DMS 273 treated with DMSO at 0.1 percent for 48 hours (cell line): ENCODE measurements at regions not wholly inside any gene's neighbourhood (a gene's known extent, or its start where the extent isn't known, plus 50 kb on each side); places are given as distances from the start of the nearest gene placed in this dataset.
A peak's percentile ranks its signal among the peaks of the same experiment; 100 is the strongest.
"Not testable (repeated sequence)": the region's sequence is repeated elsewhere in the genome, so short reads cannot be mapped to it uniquely, and the experiment has no call there.

Experiments
- DNase-seq: peaks from one replicate; lab custom pipeline; 2025; lab: John Stamatoyannopoulos, UW

GRCh38 chr6:97347111-97347510 is 64.1 kb upstream of the MMS22L start:
- no peak for DNase-seq

DNA sequence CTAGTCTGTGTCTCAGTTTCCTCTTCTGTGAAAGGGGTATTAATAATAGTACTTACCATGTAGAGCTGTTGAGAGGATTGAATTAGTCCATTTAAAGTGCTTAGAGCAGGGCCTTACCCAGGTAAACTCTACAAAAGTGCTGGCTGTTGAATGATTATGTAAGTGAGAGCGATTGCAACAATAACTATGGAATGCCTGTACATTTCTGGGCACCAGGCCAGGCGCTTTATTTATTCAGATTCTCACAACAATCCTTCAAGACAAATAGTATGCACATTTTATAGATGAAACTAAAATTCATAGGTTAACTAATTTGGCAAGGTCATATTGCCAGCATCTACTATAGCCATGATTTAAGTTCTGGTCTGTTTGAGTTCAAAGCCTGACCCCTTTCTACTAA is 78.3 kb upstream of the MMS22L start:
- DNase-seq, result no peak

DNA sequence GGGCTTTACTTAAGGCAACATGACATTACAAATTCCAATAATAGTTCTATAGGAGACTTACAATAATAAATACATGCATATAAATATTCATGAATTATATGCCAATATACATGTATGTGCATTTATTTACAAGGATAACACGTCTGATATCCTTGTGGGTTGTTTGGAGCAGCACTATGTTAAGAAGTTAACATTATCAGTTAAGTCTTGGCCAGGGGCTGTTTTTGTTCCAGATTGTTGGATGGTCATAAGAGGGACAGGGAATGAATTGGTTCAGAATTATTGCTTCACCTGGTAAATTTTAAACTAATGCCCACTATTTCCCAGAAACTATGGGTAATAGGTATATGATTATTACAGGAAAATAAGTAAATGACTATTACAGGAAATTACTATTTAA is 81.3 kb upstream of the MMS22L start:
- DNase-seq, result no peak

DNA sequence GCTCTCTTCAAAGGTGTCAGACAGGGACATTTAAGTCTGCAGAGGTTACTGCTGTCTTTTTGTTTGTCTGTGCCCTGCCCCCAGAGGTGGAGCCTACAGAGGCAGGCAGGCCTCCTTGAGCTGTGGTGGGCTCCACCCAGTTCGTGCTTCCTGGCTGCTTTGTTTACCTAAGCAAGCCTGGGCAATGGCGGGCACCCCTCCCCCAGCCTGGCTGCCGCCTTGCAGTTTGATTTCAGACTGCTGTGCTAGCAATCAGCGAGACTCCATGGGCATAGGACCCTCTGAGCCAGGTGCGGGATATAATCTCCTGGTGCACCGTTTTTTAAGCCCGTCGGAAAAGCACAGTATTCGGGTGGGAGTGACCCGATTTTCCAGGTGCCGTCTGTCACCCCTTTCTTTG is 99.1 kb upstream of the MMS22L start:
- DNase-seq, result not testable (repeated sequence)

DNA sequence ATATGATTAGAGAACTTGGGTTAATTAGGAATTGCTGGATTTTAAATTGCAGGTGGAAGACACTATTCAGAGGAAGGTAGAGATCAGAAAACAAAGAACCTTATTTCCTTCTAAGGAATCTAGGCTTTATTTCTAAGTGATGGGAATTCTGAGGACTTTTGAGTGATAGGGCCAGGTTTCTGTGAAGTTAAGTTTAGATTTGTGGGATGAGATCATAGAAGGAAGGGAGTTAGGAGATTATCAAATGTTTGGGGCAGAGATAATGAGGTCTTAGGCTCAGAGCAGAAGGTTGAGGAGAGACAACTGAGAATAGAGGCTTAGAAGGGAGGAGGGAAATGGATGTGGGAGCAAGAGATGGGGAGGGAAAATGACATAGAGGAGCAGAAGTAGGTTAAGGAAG is 109.7 kb upstream of the MMS22L start:
- no peak for DNase-seq

GRCh38 chr6:97394160-97394748 is 111.2 kb upstream of the MMS22L start:
- DNase-seq, result no peak

DNA sequence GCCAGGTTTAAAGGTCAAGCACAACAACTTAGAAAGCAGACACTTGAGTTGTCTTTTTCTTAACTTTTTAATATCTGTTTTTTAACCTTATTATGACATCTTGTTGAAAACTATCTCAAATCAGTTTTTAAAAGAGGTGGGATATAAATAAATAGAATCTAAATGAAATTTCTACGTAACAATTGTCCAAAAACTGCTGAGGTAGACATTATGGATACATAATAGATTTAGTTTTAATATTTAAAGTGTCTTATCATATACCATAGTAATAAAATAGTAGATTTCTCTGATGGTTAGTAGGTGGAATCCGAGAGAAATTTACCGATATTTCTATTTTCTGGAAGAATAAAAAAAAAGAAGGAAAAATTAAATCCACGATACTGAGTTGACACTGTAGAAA is 113.9 kb upstream of the MMS22L start:
- no peak for DNase-seq

DNA sequence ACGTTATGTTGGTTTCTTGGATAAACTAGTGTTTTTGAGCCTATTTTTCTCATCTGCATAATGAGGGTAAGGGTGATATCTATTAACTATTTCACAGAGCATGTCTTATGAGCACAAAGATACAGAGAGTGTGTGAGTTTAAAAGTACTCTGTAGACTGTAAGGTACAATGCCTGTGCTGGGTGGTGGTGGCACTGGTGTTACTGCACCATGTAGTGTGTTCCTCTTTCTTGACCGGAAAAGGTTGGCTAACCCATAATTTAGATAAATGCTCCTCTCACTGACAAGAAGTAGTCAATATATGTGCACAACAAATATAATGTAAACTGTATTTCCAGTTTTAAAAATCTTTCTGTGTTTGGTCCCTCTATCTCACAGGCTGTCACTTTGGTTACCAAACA is 116.2 kb upstream of the MMS22L start:
- no peak for DNase-seq

- DNase-seq, result no peak
These were observed 118.5 kb upstream of the MMS22L start for GRCh38 chr6:97401533-97401932.

DNA sequence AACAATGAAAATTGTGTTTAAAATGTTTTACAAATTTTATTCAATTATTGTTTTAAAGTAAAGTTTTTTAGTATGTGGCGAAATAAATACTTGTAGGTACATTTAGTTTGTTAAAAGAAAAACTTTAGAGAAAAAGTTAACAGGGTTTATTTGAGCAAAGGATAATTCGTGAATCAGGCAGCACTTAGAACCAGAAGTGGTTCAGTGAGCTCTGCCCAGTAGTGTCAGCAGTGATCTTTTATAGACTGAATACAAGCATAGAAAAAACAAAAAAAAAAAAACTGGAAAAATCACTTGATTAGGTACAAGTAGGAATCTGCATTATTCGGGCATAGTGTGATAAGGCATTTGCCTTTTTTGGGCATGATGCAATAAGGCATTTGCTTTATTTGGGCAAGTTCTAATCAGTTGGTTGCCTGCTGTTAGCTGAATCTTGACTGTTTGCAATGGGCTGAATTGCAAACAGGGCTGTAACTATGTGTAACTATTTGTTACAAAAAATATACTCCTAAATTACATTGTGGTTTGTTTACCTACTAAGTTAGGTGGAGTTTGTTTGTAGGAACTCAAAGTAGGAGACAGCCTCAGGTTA is 122.9 kb upstream of the MMS22L start:
- DNase-seq, result no peak

- DNase-seq, result no peak
These were observed 123.6 kb upstream of the MMS22L start for GRCh38 chr6:97406633-97407032.

DNA sequence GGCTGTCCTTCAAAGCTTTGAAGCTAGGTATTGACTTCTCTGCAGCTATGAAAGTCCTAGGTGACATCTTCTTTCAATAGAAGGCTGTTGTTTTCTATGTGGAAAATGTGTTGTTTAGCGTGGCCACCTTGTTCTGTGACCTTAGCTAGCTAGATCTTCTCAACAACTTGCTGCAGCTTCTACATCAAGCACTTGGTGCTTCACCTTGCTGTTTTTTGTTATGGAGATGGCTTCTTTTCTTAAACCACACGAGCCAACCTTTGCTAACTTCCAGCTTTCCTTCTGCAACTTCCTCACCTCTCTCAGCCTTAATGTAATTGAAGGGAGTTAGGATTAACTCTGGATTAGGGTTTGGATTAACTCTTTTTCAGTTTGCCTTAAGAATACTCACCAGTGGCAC is 128.6 kb upstream of the MMS22L start:
- DNase-seq, result no peak

DNA sequence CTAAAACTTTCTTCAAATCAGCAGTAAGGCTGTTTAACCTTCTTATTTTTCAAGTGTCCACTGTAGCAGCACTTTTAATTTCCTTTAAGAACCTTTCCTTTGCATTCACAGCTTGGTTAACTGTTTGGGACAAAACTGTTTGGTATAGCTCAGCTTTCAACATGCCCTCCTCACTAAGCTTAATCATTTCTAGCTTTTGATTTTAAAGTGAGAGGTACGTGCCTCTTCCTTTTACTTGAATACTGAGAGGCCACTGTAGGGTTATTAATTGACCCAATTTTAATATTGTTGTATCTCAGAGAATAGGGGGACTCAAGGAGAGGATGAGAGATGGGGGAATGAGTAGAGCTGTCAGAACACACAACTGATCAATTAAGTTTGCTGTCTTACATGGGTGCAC is 129.5 kb upstream of the MMS22L start:
- DNase-seq, result no peak

DNA sequence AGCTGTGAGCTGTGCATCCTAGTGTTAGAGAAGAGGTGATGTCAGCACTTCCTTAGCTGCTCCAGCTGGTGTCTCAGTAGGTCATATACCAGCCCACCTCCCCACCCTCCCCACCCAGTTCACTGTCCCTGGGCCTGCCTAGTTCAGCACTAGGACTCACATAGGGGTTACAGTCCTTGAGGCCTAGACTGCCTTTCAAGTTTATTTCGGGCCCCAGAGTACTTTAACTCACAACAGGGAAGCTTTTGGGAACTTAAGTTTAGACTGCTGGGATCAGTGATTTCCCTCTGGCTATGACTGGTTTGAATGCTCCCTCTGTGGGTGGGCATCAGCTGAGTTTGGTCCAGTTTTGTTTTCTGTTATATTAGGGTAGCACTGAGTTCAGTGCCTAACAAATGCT is 139.2 kb upstream of the MMS22L start:
- DNase-seq, result no peak

GRCh38 chr6:97423190-97423589 is 140.2 kb upstream of the MMS22L start:
- DNase-seq, result no peak

DNA sequence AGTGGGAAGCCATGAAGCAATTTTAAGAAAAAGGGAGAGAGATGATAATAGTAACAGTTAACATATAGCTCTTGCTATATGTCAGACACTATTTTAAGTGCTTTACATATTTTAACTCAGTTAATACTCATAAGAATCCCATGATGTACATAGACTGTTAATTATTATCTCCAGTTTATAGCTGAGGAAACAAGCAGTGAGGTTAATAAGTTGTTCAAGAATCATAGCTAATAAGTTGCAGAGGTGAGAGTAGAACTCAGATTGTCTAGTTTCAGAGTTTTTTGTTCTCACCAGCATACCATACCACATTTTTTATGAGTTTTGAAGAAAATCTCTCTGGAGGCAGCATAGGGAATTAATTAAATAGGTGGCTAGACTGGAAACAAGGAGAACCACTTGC is 144.6 kb upstream of the MMS22L start:
- DNase-seq, result no peak

DNA sequence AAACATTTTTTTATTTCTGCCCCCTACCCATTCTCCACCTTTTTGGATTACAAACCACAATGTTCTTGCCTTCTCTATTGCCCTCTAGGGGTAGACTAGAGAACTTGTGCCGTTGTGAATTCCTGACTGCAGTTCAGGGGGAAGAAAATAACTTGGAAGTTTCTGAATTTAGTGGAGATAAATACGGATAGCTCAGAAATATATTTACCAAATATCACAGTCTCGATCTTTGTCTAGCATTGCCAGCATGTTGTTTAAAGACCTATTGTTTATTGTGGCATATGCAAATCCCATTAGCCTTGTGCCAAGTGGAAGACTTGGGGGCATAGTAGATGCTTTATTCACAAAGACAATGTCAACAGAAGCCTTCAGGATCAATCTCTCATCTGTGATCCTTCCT is 154.1 kb upstream of the MMS22L start:
- DNase-seq, result no peak

- DNase-seq, result no peak
These were observed 155.1 kb upstream of the MMS22L start for GRCh38 chr6:97438011-97438671.

DNA sequence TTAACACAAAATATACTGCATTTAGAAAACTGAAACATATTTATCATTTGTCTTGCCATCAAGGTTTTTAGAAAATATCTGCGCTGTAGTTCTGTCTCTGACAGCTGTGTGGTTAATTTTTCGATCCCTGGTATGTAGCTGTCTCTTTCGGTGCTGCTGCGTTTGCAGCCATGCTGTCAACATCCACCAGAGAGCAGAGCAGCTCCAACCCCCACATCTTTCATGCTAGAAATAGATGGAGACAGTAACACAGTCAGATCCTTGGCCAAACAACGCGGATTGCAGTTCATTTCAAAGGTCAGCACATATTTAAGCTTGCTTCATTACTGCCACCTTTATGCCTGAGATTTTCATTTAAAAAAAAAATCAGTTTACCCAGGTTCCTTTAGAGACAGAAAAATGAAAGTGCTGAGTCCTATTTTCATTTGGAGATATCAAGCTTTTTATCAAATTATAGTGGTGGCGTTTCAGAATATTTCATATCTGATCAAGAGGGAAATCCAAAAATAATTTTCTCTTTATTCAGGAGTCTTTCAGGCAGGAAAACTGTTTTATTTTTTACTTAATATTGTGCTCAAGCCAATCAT is 157.7 kb upstream of the MMS22L start:
- DNase-seq, result peak; percentile 19

GRCh38 chr6:97443408-97444080 is 160.5 kb upstream of the MMS22L start:
- DNase-seq, result no peak

- DNase-seq, result no peak
These were observed 162.4 kb upstream of the MMS22L start for GRCh38 chr6:97445407-97445806.

DNA sequence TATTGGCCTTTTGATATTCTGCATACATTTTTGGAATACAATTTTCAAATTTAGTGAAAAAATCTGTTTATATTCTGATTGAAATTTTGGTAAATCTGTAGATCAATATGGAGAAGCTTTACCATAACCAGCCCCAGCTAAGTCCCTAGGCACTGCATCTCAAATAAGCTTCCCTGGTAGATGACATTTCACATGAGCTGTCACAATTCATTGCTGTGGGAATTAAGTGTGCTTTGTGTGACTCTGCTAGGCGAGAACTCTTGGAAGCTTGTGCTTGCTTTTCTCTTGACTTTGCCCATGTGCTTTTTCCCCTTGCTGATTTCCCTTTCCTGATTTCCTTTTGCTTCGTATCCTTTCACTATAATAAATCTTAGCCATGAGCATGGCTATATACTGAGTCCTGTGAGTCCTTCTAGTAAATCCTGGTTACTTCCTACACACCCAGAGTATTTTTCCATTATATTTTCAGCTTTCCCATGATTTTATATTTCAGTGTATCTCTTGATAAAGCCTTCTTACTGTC is 166.5 kb upstream of the MMS22L start:
- DNase-seq, result no peak

DNA sequence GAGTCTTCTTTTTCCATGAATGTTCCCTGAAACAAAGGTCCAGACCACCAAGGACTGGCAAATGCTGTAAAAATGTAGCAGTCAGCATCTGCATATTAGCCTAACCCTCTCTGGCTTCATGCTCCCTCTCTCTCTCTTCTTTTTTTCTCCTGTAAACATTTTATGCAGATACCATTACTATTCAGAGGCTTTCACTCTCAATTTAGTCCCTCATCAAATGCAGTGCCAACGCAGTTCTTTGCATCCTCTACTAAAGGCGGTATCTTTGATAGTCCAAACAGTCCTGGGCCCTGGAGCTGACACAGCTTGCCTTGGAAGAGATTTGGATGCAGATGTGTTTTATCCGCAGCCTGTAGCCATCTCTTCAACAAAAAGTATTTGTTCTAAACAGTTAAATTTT is 167.1 kb upstream of the MMS22L start:
- no peak for DNase-seq
